NCI-H2171 treated with DMSO at 0.1 percent for 48 hours (cell line): ENCODE measurements at regions not wholly inside any gene's neighbourhood (a gene's known extent, or its start where the extent isn't known, plus 50 kb on each side); places are given as distances from the start of the nearest gene placed in this dataset.
"Not testable (repeated sequence)": the region's sequence is repeated elsewhere in the genome, so short reads cannot be mapped to it uniquely, and the experiment has no call there.

ENCODE experiments used
- DNase-seq: peaks from one replicate; lab custom pipeline; 2025; lab: John Stamatoyannopoulos, UW

DNA sequence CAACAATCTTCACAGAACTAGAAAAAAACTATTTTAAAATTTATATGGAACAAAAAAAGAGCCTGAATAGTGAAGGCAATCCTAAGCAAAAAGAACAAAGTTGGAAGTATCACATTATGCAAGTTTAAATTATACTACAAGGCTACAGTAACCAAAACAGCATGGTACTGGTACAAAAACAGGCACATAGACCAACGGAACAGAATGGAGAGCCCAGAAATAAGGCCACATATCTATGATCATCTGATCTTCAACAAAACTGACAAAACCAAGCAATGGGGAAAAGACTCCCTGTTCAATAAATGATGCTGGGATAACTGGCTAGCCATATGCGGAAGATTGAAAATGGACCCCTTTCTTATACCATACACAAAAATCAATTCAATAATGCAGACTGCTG is 74.4 kb upstream of the RTN4 start:
- not testable (repeated sequence) for DNase-seq

DNA sequence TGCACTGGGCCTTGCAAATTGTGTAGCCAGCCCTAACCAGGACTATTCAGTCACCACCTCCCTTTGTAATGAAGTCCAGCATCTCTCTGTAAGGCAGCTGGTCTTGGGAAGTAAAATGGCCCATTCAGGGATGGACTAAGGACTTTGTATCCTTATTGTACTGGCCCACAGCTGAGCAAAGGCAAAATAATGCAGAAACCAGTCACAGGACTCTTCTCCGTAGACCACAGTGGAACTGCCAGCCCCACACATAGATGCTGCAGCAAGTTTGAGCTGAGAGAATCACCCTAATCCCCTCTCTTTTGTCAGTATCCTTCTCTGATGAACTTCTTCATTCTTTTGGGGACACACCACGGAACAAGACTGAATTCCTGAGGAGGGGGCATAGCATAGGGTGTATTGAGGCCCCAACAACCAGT is 73.6 kb upstream of the RTN4 start:
- DNase-seq, result no peak

DNA sequence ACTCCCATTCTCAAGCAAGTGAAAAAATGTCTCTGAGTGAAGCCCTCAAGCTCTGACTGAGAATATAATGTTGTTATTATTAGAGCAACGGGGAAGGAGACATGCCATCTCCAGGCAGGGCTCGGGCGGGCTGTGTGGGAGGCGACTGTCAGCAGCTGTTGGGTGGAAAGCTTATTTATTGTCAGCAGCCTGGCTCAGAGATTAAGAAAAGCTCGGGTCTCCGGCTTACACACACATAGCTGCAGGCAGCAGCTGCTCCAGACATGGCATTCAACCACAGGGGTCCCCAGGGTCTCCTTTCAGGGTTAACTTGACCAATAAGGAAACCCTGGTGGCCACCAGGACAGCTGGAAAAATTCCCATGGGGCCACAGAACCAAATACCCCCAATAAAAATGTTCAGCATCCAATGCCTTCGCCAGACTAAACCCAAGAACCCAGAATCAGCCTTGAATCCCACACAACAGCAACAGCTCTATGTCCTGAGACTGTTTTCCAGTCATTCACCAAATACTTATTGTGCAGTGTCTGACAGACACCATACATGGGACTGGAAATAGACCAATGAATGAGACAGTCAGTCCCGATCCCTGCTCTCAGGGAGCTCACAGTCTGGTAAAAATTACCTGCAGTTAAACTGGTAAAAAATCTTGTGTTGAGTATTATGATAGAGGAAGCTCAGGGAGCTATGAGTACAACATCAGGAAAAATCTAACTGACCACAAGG is 70.5 kb upstream of the RTN4 start:
- DNase-seq, result peak; percentile 91

DNA sequence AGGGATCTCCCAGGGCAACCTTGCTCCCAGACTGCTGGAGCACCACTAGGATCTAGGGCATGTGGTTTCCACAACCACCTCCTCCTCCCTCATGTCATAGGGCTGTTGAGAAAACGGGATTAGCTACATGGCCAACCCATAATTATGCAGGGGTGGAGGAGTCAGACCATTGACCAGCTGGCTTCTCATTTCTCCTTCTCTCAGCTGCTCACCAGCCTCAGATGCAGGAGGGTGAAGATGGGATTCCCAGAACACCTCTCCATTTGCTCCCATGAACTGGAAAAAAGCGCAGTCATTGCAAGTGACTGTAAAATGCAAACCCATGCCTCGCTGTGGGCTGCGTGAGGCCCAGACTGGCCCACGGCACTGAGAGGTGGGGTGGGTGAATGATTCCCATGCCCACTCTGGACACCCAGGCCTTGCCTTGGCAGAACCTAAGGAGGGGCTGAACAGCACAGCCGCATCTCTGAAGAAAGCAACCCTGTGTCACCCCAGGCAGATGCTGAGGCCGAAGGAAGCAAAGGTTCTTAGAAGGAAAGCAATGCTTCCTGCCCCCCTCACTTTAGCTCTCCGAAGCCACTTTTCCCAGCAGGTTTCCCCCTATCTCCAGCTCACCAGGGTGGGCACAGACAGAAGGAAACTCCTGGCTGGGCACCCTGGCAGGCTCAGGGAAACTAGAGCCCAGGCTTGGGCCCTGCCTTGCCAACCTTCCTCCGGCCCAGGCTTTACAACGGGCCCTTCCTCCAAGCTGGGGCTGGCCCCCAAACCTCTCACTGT is 69.6 kb upstream of the RTN4 start:
- DNase-seq, result peak; percentile 30

DNA sequence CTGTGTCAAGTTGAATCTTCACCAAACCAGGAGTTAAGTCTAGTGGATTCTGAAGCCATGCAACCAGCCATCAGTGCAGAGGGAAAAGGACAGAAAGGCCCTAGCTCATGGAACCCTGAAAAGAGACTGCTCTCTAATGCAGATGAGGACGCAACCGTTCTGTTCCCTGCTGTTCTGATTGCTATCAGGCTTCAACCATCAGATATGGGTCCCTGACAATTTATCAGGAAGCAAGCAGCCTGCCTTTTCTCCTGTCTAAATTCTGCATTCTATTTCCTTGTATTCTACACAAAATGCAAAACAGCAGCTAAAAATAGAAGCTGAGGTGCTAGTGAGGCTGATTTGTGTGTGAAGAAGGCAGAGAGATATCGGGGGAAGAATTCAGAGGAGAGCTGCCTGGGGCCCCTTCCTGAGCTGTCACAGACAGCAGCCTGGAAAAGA is 68.4 kb upstream of the RTN4 start:
- no peak for DNase-seq

DNA sequence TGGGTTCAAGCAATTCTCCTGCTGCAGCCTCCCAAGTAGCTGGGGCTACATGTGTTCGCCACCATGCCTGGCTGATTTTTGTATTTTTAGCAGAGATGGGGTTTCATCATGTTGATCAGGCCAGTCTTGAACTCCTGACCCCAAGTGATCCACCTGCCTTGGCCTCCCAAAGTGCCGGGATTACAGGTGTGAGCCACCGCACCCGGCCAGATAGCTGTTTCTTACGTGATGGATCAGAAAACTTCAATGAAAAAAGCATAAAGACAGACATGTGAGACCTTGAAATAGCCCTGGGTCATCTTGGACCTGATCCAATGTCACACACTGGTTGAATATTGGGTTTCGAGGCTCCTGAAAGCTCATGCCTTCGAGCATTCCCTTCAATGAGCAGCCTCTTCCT is 66.7 kb upstream of the RTN4 start:
- DNase-seq, result no peak

DNA sequence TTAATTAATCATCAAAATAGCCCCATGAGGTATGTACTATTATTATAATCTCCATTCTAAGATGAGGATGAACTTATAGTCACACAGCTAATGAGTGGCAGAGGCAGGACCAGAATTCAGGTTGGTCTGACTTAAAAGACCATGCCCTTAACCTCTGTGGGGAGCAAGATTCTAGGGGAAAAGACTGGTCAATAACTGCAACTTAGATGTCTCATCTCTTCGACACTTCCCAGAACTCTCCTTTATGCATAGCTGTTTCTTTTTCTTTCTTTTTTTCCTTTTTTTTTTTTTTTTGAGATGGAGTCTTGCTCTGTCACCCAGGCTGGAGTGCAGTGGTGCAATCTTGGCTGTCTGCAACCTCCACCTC is 66.3 kb upstream of the RTN4 start:
- DNase-seq, result no peak

DNA sequence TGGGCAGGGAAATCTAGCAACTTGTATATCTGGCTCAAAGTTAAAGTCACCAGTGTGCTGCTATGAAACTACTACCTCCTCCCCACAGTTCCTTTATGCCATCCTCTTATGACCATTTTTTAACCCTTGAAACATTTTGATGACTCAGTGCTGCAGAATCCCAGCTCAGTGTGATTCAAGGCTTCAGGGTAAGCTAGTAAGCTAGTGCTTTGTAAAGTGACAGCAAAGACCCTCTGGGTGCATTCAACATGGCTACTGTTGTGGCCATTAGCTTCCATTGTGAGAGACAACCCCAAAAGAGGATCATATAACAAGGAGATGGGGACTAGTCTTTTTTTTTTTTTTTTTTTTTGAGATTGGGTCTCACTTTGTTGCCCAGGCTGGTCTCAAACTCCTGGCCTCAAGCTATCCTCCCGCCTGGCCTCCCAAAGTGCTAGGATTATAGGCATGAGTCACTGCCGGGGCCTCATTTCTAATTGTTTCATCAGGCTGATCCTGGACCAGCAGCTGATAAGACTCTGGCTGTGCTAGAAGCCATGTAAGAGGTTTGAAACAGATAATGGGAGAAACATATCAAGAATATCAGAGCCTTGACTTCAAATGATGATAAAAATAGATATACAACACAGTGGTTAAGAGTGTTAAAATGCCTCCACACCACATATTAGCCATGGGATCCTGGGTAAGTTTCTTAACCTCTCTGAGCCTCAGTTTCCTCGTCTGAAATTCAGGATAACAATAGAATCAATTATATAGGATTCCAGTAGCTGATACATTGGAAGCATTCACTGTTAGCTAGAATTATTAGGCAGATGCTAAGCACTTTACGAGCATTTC is 65.7 kb upstream of the RTN4 start:
- no peak for DNase-seq

DNA sequence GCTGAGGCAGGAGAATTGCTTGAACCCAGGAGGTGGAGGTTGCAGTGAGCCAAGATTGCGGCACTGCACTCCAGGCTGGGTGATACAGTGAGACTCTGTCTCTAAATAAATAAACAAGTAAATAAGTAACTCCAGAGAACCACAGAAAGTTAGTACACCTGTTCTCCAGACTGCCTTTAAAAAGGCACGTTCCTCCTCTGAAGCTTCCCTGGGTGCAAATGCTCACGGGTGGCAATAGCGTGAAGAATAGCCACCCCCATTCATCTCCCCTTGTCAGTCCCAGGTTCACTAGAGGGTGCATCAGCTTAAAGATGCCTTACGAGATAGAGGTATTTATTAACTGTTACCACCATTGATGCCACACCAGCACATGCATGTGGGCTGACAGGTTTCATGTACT is 64.3 kb upstream of the RTN4 start:
- DNase-seq, result no peak

DNA sequence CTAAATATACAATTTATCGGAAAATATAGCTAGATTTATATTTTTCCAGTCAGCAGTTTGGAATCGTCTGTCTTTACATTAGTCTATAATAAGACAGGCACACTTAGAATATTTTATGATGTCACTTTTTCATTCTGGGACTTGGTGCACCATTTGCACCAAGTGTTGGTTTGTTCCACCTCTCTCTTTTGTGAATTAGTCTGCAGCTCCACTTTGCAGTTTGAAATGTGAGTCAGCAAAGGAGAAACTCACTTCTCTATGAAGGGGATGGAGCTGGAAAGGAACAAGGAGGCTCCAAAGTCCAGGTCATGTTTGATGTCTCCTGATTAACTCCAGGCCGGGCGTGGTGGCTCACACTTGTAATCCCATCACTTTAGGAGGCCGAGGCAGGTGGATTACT is 63.8 kb upstream of the RTN4 start:
- no peak for DNase-seq

DNA sequence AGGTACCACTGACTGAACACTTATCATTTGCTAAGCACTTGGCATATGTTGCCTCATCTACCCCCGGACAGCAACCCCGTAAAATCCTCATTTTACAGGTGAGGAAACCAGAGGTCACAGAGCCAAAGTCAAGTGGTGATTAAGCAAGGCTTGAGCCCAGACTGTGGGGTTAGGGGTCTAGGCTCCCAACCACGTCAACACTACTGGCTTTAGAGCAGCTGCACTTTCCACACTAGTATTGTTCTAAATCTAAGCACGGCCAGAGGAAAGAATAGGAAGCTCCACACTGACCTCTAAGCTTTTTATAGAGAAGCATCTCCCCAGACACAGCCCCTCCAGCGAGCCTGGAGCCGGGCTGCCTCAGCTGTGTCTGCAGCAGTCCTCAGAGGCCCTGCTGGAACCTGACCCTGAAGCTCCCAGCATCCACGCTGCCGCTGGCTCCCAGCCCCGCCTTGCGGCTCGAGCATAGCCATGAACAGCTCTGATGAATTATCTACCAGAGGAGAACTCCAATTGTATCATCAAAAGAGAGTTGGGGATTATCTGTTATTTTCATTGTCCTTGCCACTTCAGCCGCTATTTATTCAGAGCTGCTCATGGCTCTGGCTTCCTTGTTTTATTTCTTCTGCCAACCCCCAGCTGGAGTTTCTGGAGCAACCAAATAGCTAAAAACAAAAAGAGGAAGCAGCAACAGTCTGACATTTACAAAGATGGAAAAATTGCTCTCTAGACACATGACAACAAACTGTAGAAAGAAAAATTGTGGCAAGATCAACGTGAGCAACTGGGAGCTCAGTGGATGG is 62.2 kb upstream of the RTN4 start:
- DNase-seq, result peak; percentile 50

DNA sequence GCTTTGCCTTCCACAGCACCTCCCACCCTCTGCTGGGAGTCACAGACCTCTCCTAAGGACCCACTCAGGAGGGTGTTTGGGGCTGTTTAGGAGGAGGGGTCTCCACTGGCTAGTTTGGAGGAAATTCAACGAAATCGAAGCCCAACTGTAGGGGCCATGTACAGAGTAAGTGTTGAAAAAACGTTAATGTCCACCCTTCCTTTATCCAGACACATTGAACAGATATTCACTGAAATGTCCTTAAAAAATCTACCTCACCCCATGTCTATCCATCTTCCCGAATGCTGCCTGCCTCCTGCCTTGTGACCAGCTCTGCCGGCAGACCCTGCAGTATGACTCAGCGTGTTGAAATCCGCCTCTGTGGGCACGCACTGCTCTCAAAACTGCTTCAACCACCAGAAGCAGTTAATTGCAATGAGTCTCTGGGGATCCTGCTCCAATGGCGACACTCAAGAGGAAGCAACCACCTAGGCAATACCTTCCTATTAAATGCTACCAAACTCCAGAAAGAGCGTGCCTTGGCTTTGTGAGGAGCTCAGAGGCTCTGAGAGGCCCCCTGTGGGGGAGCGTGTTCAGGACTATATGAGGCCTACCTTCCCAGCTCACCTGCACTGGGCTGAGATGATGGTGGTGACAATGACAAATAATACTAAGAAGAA is 61.4 kb upstream of the RTN4 start:
- DNase-seq, result peak; percentile 90

DNA sequence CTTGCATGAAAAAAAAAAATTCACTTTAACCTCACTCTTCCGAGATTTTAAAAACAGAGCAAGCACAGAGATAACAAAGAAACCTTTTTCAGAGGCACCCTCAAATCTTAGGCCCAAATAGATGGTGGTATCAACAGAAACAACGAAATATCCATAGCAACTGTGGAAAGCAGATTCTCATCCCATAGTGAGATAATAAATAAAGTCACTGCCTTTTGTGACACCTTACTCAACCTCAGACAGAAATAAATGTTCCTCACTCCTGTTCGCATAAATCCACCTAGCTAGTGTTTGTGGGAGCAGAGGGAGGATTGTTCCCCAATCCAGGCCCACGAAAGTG is 60.9 kb upstream of the RTN4 start:
- DNase-seq, result no peak

DNA sequence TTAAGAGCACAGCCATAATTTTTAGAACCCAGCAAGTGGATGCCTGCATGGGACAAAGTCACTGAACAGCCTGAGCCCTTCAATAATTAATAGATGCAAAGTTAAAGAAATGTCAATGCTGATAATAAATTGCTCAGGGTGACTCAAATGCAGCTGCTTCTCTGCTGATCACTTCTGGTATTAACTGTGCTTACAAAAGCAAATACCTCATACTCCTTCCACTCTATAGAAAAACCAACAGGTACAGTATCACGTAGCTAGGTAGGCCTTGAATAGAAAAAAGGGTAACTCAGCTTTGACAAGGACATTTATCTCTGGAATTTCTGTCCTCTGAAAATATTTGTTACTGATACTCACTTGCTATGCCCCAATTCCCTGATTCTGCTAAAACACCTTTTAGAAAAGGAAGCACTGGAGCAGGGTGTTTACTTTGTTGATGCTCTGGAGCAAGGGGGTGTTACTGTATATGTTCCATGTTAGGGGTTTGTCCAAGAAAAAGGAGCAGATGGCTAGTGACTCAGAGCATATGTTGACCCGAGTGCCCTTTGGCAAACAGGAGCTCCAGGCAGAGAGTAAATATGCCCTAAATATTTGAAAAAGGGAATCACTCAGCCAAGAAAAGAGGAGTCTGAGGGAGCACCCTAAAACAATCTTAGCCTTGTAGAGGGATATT is 59.1 kb upstream of the RTN4 start:
- peak; percentile 94 for DNase-seq

DNA sequence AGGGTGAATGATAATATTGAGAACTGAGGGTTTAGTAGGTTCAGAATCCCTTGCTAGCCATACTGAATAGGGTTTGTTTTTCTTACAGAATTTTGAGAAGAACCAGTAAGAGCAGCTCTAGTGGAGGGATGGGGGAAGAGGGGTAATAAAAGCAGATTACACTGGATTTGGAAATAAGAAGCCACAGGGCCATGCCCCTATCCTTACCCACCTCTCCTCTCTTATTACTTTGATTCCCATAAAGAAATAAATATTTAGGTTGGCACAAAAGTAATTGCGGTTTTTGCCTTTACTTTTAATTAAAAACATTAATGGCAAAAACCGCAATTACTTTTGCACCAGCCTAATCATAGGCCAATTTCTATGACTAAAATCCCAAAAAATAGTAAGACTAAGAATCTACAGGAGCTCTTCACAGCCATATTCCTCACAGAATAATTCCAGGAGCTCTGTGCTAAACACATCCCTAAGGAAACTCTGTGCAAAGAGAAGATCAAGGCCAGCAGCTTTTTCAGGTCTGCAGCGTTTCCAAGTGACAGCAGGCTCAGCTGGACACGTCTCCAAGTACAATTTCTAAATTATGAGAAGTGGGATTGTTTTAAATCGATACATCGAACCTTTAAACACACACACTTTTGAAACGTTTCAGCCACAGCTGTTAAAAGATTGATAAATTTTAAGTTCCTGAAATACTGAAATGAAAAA is 58.4 kb upstream of the RTN4 start:
- DNase-seq, result no peak

DNA sequence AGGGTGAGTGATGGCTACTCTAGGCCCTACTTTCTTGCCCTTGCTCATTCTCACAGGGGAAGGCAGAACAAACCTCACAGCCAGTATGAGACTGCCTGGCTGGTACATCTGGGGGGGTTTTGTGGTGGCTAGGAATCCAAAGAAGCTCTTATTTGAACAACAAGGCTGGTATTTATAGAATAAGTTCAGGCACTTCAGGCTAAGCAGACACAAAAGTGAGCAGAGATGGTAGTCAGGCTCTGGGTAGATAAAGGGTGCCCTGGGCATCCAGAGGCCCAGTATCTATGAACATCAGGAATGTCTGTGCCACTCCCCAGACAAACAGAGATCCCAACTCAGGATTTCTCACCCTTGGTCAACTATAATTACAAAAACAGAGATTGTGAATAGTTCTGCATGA is 57.2 kb upstream of the RTN4 start:
- no peak for DNase-seq

DNA sequence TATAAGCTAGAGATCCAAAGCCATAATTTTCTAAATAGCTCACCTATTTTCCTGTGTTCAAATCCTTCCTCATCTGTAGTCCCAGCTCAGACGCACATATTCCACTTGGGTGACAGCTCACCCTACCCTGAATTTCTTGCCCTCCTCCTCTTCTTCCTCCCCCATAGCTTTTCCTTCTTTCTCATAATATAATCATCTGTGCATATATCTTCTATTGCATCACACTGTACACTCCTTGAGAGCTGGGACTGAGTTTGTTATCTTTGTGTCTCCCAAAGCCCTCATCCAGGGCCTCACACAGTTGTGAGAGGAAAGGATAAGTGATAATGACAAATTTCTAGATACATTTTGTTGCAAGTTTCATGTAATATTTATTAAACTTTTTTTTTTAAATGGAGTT is 55.9 kb upstream of the RTN4 start:
- DNase-seq, result no peak

DNA sequence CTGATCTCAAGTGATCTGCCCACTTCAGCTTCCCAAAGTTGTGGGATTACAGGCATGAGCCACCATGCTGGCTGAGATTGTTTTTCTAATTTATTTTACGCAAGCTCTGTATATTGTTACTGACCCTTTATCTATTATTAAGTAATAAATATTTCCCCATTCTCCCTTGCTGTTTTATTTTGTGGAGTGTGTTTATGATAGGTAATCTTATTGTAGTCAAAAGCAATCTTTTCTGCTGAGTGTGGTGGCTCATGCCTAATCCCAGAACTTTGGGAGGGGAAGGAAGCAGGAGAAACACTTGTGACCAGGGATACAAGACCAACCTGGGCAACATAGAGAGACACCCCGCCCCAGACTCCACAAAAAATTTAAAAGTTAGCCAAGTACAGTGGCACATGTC is 55.2 kb upstream of the RTN4 start:
- no peak for DNase-seq

DNA sequence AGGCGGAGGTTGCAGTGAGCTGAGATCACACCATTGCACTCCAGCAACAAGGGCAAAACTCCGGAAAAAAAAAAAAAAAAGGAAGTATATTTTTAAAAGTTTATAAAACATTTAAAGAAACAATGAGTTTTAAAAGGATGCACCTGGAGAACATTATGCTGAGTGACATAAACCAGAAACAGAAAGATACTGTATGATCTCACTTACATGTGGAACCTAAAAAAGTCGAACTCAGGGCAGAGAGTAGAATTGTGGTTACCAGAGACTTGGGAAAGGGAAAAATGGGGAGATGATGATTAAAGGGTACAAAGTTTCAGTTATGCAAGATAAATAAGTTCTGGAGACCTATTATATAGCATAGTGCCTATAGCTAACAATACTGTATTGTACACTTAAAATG is 52.8 kb upstream of the RTN4 start:
- DNase-seq, result no peak

DNA sequence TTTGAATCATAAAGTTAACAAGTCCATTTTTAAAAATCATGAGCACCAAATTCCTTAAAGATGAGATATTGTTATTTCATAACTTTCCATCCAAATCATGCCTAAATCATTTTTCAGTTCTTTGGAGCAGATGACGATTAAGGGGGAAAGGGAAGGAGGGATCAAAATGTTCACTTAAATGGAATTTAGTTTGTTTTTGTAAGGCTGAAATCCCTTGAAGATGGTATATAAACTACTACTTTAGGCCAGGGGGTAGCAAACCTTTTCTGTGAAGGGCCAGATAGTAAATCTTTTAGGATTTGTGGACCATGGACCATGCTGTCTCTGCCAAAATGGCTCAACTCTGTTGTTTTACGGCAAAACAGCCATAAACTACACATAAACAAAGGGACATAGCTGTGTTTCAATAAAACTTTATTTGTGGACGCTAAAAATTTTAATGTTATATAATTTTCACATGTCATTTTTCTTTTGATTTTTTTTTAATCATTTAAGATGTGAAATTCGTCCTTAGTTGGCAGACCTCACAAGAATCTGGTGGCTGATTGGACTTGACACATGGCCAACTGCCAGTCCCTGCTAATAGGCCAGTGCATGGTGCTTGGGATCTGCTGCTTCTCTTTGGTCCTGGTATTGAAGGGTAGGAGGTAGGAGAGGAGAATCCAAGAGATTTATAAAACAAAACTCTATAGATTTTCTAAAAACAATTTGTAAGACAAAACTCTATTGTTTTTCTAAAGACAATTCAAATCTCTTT is 52.0 kb upstream of the RTN4 start:
- no peak for DNase-seq
